ENCODE measurements at regions not wholly inside any gene's neighbourhood (a gene's known extent, or its start where the extent isn't known, plus 50 kb on each side); places are given as distances from the start of the nearest gene placed in this dataset.

DNA sequence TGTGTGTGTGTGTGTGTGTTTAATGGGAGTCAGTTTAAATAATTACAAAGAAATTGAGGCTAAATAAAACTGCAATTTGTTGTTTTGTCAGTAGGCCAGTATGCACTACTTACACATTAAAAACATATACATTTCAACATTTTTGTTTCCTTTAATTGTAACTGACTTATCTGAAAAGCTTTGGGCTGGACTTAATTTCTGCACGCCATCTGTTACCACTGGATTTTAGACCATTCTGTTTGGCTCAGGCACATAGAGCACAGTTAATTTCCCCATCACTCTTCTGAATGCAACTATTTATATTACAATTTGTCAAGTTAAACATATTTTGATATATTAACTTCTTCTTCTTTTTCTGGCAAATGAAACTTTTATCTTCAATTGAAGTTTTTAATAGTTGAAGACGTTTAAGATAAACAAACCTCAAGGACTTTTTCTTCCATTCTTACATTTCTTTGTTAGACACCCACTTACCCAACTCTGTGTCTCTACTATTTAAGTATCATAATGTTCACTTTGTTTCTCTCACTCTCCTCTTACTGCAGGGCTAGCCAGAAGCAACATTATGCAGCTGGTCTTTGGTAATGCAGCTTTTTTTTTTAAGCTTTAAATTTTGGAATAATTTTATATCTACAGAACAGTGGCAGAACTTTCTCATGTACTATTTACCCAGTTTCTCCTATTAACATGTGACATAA lies 253.4 kb upstream of the ANKH start:
- H3K4me2 ChIP-seq (ENCODE audit: low read length): no peak overlapping the region
- no peaks in the 10 kb centered on the region for H4K20me1 ChIP-seq (ENCODE audit: insufficient read depth, low read length)
- no peaks in the 10 kb centered on the region for H3K36me3 ChIP-seq (replicated peaks; ENCODE audit: low read depth, low read length)
- H3K4me1 ChIP-seq (ENCODE audit: low read length): no peaks in the 10 kb centered on the region
- H2AFZ ChIP-seq (ENCODE audit: low read depth, low read length): no peak overlapping the region
- TF ChIP-seq CTCF (IDR thresholded peaks at IDR 0.05; ENCODE audit: low read depth, low read length): no peak
- H3K27ac ChIP-seq (ENCODE audit: low read length): no peak overlapping the region
- H3K9ac ChIP-seq (ENCODE audit: low read length): no peak overlapping the region
- H3K27me3 ChIP-seq (ENCODE audit: low read depth, low read length): no peaks in the 10 kb centered on the region
- no peaks in the 10 kb centered on the region for H3K79me2 ChIP-seq (ENCODE audit: low read length)
- H3K4me3 ChIP-seq (ENCODE audit: low read length): no peak overlapping the region
- H3K9me3 ChIP-seq (ENCODE audit: insufficient read depth, low read length): no peaks in the 10 kb centered on the region

DNA sequence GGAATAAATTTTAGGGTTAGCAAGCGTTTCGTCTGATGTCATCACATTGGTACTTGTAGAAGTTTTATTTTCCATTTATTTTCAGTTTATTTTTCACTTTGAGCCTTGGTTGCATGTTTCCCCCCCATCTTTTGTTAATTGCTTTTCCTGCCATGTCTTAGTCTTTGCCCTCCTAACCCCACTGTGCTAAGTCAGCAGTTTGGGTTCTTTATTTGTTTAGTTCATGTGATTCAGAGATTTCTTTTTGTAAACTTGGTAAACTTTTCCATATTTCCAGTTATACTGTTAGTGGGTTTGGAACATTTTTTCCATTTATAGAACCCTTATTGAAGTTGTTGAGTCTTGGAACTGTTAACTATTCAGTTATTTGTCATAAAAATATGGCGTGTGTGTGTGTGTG lies 252.9 kb upstream of the ANKH start:
- H3K27me3 ChIP-seq (ENCODE audit: low read depth, low read length): no peaks in the 10 kb centered on the region
- H3K4me1 ChIP-seq (ENCODE audit: low read length): no peaks in the 10 kb centered on the region
- H3K36me3 ChIP-seq (replicated peaks; ENCODE audit: low read depth, low read length): no peaks in the 10 kb centered on the region
- no peak overlapping the region for H3K27ac ChIP-seq (ENCODE audit: low read length)
- H3K79me2 ChIP-seq (ENCODE audit: low read length): no peaks in the 10 kb centered on the region
- H4K20me1 ChIP-seq (ENCODE audit: insufficient read depth, low read length): no peaks in the 10 kb centered on the region
- no peaks in the 10 kb centered on the region for H3K9me3 ChIP-seq (ENCODE audit: insufficient read depth, low read length)
- no peak overlapping the region for H2AFZ ChIP-seq (ENCODE audit: low read depth, low read length)
- TF ChIP-seq CTCF (IDR thresholded peaks at IDR 0.05; ENCODE audit: low read depth, low read length) (no peak), EZH2phosphoT487 (IDR thresholded peaks at IDR 0.05; ENCODE audit: low read depth) (no peak)
- H3K4me2 ChIP-seq (ENCODE audit: low read length): no peak overlapping the region
- H3K4me3 ChIP-seq (ENCODE audit: low read length): no peak overlapping the region
- no peak overlapping the region for H3K9ac ChIP-seq (ENCODE audit: low read length)

- Histone ChIP-seq H3K4me2 (ENCODE audit: low read length) (no peak overlapping the region), H3K36me3 (replicated peaks; ENCODE audit: low read depth, low read length) (no peaks in the 10 kb centered on the region), H3K9me3 (ENCODE audit: insufficient read depth, low read length) (no peaks in the 10 kb centered on the region), H3K27me3 (ENCODE audit: low read depth, low read length) (no peaks in the 10 kb centered on the region), H3K4me3 (ENCODE audit: low read length) (no peak overlapping the region), H2AFZ (ENCODE audit: low read depth, low read length) (no peak overlapping the region), H3K4me1 (ENCODE audit: low read length) (no peaks in the 10 kb centered on the region), H3K27ac (ENCODE audit: low read length) (no peak overlapping the region), H4K20me1 (ENCODE audit: insufficient read depth, low read length) (no peaks in the 10 kb centered on the region), H3K9ac (ENCODE audit: low read length) (no peak overlapping the region), H3K79me2 (ENCODE audit: low read length) (no peaks in the 10 kb centered on the region)
- TF ChIP-seq CTCF (IDR thresholded peaks at IDR 0.05; ENCODE audit: low read depth, low read length) (no peak), EZH2phosphoT487 (IDR thresholded peaks at IDR 0.05; ENCODE audit: low read depth) (no peak)
Observed at GRCh38 chr5:15117688-15118087, 246.1 kb upstream of the ANKH start.

DNA sequence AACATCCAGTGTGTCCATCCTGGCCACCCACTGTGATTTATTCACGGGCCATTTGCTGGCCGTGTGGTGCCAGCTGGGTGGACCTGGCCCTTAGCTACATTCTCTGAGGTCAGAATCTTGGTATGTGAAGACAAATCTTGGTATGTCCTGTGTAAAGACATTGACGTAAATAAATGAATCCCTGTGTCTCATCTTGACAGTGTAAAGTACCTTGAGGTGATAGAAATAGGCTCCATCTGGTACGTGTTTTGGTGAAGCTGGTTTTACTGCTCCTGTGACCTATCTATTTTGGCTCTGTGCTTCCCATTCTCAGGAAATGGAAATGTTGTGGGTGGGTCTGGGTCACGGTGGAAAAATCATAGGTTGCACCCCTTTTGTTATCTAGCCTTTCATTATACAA lies 245.4 kb upstream of the ANKH start:
- no peak overlapping the region for H3K4me3 ChIP-seq (ENCODE audit: low read length)
- no peak overlapping the region for H3K27ac ChIP-seq (ENCODE audit: low read length)
- H3K36me3 ChIP-seq (replicated peaks; ENCODE audit: low read depth, low read length): no peaks in the 10 kb centered on the region
- H3K79me2 ChIP-seq (ENCODE audit: low read length): no peaks in the 10 kb centered on the region
- H3K9me3 ChIP-seq (ENCODE audit: insufficient read depth, low read length): no peaks in the 10 kb centered on the region
- no peaks in the 10 kb centered on the region for H4K20me1 ChIP-seq (ENCODE audit: insufficient read depth, low read length)
- no peaks in the 10 kb centered on the region for H3K4me1 ChIP-seq (ENCODE audit: low read length)
- no peak overlapping the region for H2AFZ ChIP-seq (ENCODE audit: low read depth, low read length)
- no peaks in the 10 kb centered on the region for H3K27me3 ChIP-seq (ENCODE audit: low read depth, low read length)
- no peak overlapping the region for H3K9ac ChIP-seq (ENCODE audit: low read length)
- TF ChIP-seq EZH2phosphoT487 (IDR thresholded peaks at IDR 0.05; ENCODE audit: low read depth) (no peak), CTCF (IDR thresholded peaks at IDR 0.05; ENCODE audit: low read depth, low read length) (no peak)
- H3K4me2 ChIP-seq (ENCODE audit: low read length): no peak overlapping the region

Measured in OCI-LY3 (cell line).